ENCODE measurements at regions not wholly inside any gene's neighbourhood (a gene's known extent, or its start where the extent isn't known, plus 50 kb on each side); places are given as distances from the start of the nearest gene placed in this dataset.

DNA sequence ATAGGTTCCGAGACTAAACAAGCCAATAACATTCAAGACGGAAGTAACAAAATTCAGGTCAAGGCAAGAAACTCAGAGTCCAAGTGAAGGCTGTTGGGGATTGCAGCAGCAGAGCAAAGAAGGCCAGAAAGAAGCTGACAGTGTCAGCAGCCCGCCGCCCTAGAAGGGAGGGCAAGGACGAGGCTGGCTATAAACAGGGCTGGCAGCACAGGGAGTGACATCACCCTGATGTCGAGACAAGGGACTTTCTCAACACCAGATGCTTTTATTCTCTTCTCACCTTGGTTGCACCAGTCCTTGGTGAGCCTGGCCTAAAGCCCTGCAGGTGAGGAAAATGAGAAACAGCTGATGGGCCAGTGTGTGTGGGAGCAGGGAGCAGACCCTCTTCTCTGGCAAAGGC lies 687.7 kb upstream of the NRP1 start:
- TF ChIP-seq POLR2A (IDR thresholded peaks at IDR 0.05), result no peak
- TF ChIP-seq, protein P1, sequence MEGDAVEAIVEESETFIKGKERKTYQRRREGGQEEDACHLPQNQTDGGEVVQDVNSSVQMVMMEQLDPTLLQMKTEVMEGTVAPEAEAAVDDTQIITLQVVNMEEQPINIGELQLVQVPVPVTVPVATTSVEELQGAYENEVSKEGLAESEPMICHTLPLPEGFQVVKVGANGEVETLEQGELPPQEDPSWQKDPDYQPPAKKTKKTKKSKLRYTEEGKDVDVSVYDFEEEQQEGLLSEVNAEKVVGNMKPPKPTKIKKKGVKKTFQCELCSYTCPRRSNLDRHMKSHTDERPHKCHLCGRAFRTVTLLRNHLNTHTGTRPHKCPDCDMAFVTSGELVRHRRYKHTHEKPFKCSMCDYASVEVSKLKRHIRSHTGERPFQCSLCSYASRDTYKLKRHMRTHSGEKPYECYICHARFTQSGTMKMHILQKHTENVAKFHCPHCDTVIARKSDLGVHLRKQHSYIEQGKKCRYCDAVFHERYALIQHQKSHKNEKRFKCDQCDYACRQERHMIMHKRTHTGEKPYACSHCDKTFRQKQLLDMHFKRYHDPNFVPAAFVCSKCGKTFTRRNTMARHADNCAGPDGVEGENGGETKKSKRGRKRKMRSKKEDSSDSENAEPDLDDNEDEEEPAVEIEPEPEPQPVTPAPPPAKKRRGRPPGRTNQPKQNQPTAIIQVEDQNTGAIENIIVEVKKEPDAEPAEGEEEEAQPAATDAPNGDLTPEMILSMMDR (IDR thresholded peaks at IDR 0.05), result no peak
- Histone ChIP-seq H3K36me3 (no peaks in the 10 kb centered on the region), H3K27ac (no peak overlapping the region), H3K27me3 (no peaks in the 10 kb centered on the region), H3K4me1 (no peaks in the 10 kb centered on the region), H3K4me3 (no peak overlapping the region), H3K9me3 (no peaks in the 10 kb centered on the region)
- intact Hi-C loops (cut with DNase I; ENCODE audit: low total_unique reads), result no loop called here
- DNase-seq, result no peak

- intact Hi-C loops (cut with DNase I; ENCODE audit: low total_unique reads), result no loop called here
- no peak for DNase-seq
- Histone ChIP-seq H3K4me3 (no peak overlapping the region), H3K27ac (no peak overlapping the region), H3K27me3 (no peaks in the 10 kb centered on the region), H3K9me3 (no peaks in the 10 kb centered on the region), H3K4me1 (no peaks in the 10 kb centered on the region), H3K36me3 (no peaks in the 10 kb centered on the region)
- TF ChIP-seq POLR2A (IDR thresholded peaks at IDR 0.05), result no peak
- TF ChIP-seq, protein P1 (IDR thresholded peaks at IDR 0.05), result no peak
Measured at GRCh38 chr10:34018784-34019183, 684.3 kb upstream of the NRP1 start.

- Histone ChIP-seq H3K4me1 (no peaks in the 10 kb centered on the region), H3K9me3 (no peaks in the 10 kb centered on the region), H3K36me3 (no peaks in the 10 kb centered on the region), H3K27me3 (no peaks in the 10 kb centered on the region), H3K4me3 (no peak overlapping the region), H3K27ac (no peak overlapping the region)
- intact Hi-C loops (cut with DNase I; ENCODE audit: low total_unique reads), result no loop called here
- TF ChIP-seq, protein P1 (IDR thresholded peaks at IDR 0.05), result no peak
- TF ChIP-seq POLR2A (IDR thresholded peaks at IDR 0.05), result no peak
- DNase-seq, result no peak
Measured at GRCh38 chr10:34018129-34018528, 683.7 kb upstream of the NRP1 start.

GRCh38 chr10:34017281-34017680 lies 682.8 kb upstream of the NRP1 start:
- H3K4me1 ChIP-seq, result no peaks in the 10 kb centered on the region
- TF ChIP-seq, protein P1 (IDR thresholded peaks at IDR 0.05), result no peak
- no peak for TF ChIP-seq POLR2A (IDR thresholded peaks at IDR 0.05)
- H3K4me3 ChIP-seq, result no peak overlapping the region
- H3K27ac ChIP-seq, result no peak overlapping the region
- H3K36me3 ChIP-seq, result no peaks in the 10 kb centered on the region
- no peaks in the 10 kb centered on the region for H3K9me3 ChIP-seq
- intact Hi-C loops (cut with DNase I; ENCODE audit: low total_unique reads), result no loop called here
- no peak for DNase-seq
- H3K27me3 ChIP-seq, result no peaks in the 10 kb centered on the region

- TF ChIP-seq, protein P1 (IDR thresholded peaks at IDR 0.05), result no peak
- no peak for TF ChIP-seq POLR2A (IDR thresholded peaks at IDR 0.05)
- no peak for DNase-seq
- no peaks in the 10 kb centered on the region for H3K4me1 ChIP-seq
- no peaks in the 10 kb centered on the region for H3K9me3 ChIP-seq
- no peak overlapping the region for H3K4me3 ChIP-seq
- H3K27me3 ChIP-seq, result no peaks in the 10 kb centered on the region
- H3K36me3 ChIP-seq, result no peaks in the 10 kb centered on the region
- H3K27ac ChIP-seq, result no peak overlapping the region
- intact Hi-C loops (cut with DNase I; ENCODE audit: low total_unique reads), result no loop called here
Measured at GRCh38 chr10:34016576-34016975, 682.1 kb upstream of the NRP1 start.

All from uterus (tissue), 3 donors.